Spinal cord (tissue), 9 donors: ENCODE measurements at regions not wholly inside any gene's neighbourhood (a gene's known extent, or its start where the extent isn't known, plus 50 kb on each side); places are given as distances from the start of the nearest gene placed in this dataset.
A peak's percentile ranks its signal among the peaks of the same experiment; 100 is the strongest.

Source experiments
- DNase-seq, 6 donors: peaks; one replicate each; pipeline versions ENCODE4 v3.0.0 to v3.0.0-alpha.2; 2013 to 2015; ENCODE audit warnings: low spot score in 6 of 6, low read depth in 4 of 6
- H3K27ac ChIP-seq: one replicate; pipeline ENCODE4 v1.5.1; 2013; ENCODE audit warnings: low read depth, low read length, control low read depth
- H3K27me3 ChIP-seq: one replicate; pipeline ENCODE4 v1.6.1; 2013; ENCODE audit warnings: low read length; ENCODE audit not compliant: control insufficient read depth, insufficient read depth
- H3K36me3 ChIP-seq: one replicate; pipeline ENCODE4 v1.6.1; 2013; ENCODE audit warnings: low read length; ENCODE audit not compliant: control insufficient read depth, insufficient read depth
- H3K4me1 ChIP-seq: one replicate; pipeline ENCODE4 v1.6.1; 2013; ENCODE audit warnings: low read length; ENCODE audit not compliant: control insufficient read depth, insufficient read depth
- H3K4me3 ChIP-seq: one replicate; pipeline ENCODE4 v1.5.1; 2013; ENCODE audit warnings: low read depth, low read length, control low read depth
- H3K9me3 ChIP-seq: one replicate; pipeline ENCODE4 v1.6.1; 2013; ENCODE audit warnings: low read length; ENCODE audit not compliant: control insufficient read depth, insufficient read depth
- WGBS: methylation state at CpG from one replicate; pipeline ENCODE4 v1.1.5; 2013; ENCODE audit warnings: missing lambda C conversion rate; ENCODE audit not compliant: insufficient coverage; 5-methylcytosine and 5-hydroxymethylcytosine counted together
- donor health status: healthy.

DNA sequence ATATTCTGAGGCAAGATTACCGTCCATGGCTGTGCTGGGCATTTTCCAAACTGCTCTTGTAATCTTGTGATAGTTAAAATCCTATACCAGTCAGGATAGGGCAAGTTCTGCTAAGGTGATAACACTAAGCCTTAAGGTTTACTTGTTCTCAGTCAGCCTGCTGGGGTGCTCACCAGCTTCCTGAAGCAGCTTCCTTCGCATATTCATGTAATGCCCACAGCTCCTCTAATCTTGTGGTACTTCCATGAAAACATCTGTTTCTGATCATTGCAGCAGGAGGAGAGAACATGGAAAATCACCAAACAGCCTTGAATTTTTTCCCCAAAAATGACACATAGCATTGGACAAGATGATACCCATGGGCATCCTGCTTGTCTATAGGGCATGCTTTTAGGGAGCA lies 473.2 kb downstream of the MED10 start:
- no peaks in the 10 kb centered on the region for H3K9me3 ChIP-seq
- H3K36me3 ChIP-seq, result no peaks in the 10 kb centered on the region
- H3K4me1 ChIP-seq, result no peaks in the 10 kb centered on the region
- no peak overlapping the region for H3K27ac ChIP-seq
- no peak overlapping the region for H3K4me3 ChIP-seq
- DNase-seq, result no peak
- WGBS, result 78% methylated on average over 1 of the region's 2 CpGs
- no peaks in the 10 kb centered on the region for H3K27me3 ChIP-seq

DNA sequence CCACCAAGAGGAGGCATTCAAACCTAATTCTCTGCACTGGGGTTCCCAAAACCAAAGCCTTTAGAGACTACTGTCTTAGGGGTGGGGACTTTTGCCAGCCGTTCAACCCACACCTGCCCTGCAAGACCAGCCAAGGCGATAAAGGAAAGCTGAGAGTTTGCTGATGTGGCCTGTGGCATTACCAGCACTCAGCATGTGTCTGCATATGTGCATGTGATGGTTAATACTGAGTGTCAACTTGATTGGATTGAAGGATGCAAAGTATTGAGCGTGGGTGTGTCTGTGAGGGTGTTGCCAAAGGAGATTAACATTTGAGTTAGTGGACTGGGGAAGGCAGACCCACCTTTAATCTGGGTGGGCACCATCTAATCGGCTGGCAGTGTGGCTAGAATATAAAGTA lies 474.2 kb downstream of the MED10 start:
- 83% methylated on average over 3 of the region's 4 CpGs for WGBS
- Histone ChIP-seq H3K4me3 (no peak overlapping the region), H3K27me3 (no peaks in the 10 kb centered on the region), H3K4me1 (no peaks in the 10 kb centered on the region), H3K36me3 (no peaks in the 10 kb centered on the region), H3K27ac (no peak overlapping the region), H3K9me3 (no peaks in the 10 kb centered on the region)
- DNase-seq, result no peak

DNA sequence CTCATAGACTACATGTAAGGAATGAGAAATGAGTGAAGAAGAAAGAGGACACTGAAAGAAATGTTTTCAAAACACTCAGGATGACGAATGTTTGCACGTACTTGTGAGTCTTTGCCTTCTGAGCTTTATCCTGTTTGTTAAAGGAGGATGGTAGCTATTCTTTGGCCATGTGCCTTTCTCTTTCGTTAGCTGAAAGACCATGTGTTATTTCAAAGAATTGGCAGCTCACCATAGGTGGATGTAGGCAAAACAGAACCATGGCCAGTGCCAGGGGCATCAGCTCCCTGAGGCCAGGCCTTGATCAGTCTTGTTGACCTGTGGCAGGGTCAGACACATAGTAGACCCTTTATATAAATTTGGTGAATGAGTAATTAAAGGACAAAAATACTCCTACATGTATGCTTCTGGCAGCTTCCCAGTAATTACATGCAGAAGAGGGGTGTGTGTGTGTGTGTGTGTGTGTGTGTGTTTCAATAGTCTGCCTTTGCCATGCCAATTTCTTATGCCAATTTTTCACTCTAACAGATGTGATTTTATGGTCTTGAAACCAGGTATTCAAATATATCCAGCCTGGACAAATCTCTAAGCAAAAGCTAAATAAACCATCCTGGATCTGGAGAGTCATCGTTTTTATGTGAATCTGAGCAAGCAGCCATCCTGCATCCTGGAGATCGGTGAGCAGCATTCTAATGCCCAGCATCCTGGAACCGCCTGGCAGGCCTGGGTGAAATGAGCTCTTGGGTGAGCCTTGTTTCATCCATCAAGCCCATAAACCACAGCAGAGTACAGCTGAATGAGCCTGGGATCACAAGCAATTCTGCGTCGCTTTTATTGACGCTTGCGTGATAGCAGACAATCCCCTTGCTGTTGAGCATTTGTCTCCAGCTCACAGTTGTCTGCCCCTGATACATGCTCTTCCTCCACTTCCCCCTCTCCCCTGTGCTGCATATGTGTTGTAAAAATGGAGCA lies 475.4 kb downstream of the MED10 start:
- peak in 2 of 6 donors; percentile 79 to 90 for DNase-seq
- no peak overlapping the region for H3K27ac ChIP-seq
- no peak overlapping the region for H3K4me3 ChIP-seq
- H3K9me3 ChIP-seq, result no peaks in the 10 kb centered on the region
- WGBS, result 31% methylated on average over 9 of the region's 10 CpGs
- no peaks in the 10 kb centered on the region for H3K36me3 ChIP-seq
- H3K27me3 ChIP-seq, result no peaks in the 10 kb centered on the region
- no peaks in the 10 kb centered on the region for H3K4me1 ChIP-seq

DNA sequence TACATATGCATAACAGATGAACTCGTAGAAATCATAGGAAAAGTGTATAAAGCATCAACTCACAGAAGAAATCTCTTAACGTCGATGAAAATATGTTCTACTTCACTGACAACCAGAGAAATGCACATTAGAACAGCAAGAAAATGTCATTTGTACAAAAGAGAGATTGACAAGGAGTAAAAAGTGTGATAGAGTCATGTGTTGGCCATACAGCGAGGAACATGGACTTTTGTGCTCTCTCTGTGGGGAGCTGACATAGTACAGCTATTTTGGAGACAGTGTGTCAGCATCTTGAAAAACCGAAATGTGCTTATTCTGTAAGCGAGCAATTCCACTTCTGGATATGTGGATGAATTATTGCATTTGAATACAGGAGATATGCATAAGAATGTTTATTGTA lies 477.9 kb downstream of the ICE1 start:
- Histone ChIP-seq H3K4me3 (no peak overlapping the region), H3K27me3 (no peaks in the 10 kb centered on the region), H3K9me3 (no peaks in the 10 kb centered on the region), H3K27ac (no peak overlapping the region), H3K36me3 (no peaks in the 10 kb centered on the region), H3K4me1 (no peaks in the 10 kb centered on the region)
- no peak for DNase-seq
- 100% methylated on average over 1 of the region's 6 CpGs for WGBS

DNA sequence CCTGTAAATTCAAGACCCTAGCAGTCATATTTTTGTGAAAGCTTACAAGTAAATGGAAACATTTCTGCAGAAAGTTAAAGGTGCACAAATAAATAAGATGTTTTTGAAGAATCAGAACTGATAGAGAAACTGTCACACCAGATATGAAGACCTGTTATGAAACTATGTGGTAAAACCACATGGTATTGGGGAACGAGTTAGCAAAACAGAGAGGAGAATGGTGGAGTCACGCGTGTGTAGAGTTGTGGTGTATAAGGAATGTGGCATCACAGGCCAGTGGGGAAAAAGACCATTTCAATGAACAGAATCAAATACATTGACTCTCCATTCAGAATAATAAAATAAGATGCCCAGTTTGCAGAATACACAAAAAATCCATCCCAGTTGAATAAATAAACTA lies 477.2 kb downstream of the ICE1 start:
- H3K27ac ChIP-seq, result no peak overlapping the region
- H3K4me1 ChIP-seq, result no peaks in the 10 kb centered on the region
- H3K27me3 ChIP-seq, result no peaks in the 10 kb centered on the region
- no CpG with 5 or more reads among the region's 3 CpGs for WGBS
- no peaks in the 10 kb centered on the region for H3K9me3 ChIP-seq
- no peaks in the 10 kb centered on the region for H3K36me3 ChIP-seq
- DNase-seq, result no peak
- no peak overlapping the region for H3K4me3 ChIP-seq

DNA sequence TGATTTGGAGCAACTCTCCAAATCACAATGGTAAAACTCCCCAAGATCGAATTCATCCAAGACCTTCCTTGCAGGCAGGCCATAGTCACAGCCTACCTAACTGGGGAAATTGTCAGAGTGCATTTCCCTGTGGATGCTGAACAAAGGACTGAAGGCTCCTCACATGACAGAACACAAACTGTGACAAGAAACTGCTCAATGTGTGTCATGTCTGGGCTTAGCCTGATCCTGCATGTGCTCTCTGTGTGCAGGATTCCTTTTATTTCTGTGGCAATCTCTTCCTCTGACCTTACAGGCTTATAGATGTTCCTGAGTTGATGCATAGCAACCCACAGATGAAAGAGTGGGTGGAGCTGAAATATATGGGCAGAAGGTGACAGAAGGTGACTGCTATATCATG lies 465.8 kb downstream of the ICE1 start:
- Histone ChIP-seq H3K27me3 (no peaks in the 10 kb centered on the region), H3K36me3 (no peaks in the 10 kb centered on the region), H3K4me1 (peaks cover 3% of the 10 kb centered on the region), H3K9me3 (no peaks in the 10 kb centered on the region), H3K4me3 (no peak overlapping the region), H3K27ac (no peak overlapping the region)
- peak in 1 of 6 donors; percentile 26 for DNase-seq
- WGBS, result no CpG with 5 or more reads among the region's 1 CpG

DNA sequence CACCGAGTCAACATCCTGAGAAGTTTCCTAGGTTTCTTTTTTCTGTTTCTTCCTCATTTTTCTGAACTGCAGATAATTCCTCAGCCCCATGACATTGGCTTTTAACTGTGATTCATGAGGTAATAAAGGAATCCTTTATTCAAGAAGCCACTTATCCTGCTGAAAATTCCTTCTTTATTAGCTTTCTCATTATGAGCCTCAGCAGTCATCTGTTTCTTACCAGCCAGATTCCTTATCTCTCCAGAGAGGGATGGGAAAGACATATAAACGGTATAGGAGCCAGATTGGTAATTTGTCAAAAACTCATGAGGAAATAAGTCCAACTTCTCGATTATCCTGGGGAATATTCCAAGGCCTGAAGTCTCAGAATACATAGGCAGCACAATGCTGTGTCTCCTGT lies 465.4 kb downstream of the ICE1 start:
- Histone ChIP-seq H3K9me3 (no peaks in the 10 kb centered on the region), H3K36me3 (no peaks in the 10 kb centered on the region), H3K4me1 (peaks cover 3% of the 10 kb centered on the region), H3K27me3 (no peaks in the 10 kb centered on the region), H3K4me3 (no peak overlapping the region), H3K27ac (no peak overlapping the region)
- no CpG with 5 or more reads among the region's 3 CpGs for WGBS
- DNase-seq, result peak in 1 of 6 donors; percentile 60

DNA sequence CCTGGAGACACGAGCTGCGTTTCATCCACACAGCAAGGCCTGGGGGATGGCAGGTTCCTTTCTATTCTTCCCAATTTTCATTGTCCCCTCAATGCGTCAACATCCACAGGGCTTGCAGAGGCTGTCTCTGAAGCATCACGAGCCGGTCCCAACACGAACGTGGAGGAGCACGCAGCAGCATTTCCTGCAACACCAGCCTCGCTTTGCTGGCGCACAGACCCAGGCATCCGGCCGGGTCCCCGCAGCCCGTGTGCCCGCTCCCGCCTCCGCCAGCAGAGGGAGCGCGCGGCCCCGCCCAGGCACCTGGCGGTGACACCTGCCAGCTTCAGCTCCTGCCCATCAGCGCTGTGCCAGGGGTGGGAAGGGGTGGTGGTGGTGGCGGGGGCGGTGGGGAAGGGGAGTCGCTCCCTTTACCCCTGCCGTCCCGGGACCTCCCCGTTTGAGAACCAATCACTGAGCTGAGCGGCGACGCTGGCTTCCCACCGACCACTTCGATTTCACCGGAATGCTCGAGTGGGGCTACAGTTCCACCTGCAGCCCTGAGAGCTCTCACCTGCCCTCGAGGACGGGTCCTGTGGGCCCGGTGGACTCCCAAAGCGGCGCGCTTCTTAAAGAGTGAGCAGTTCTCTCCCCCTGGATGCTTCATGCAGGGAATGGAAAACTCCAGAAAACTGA lies 464.5 kb downstream of the ICE1 start:
- Histone ChIP-seq H3K27me3 (no peaks in the 10 kb centered on the region), H3K9me3 (no peaks in the 10 kb centered on the region), H3K36me3 (no peaks in the 10 kb centered on the region), H3K27ac (no peak overlapping the region), H3K4me3 (no peak overlapping the region), H3K4me1 (peaks cover 3% of the 10 kb centered on the region)
- DNase-seq, result no peak
- 38% methylated on average over 31 of the region's 42 CpGs for WGBS

DNA sequence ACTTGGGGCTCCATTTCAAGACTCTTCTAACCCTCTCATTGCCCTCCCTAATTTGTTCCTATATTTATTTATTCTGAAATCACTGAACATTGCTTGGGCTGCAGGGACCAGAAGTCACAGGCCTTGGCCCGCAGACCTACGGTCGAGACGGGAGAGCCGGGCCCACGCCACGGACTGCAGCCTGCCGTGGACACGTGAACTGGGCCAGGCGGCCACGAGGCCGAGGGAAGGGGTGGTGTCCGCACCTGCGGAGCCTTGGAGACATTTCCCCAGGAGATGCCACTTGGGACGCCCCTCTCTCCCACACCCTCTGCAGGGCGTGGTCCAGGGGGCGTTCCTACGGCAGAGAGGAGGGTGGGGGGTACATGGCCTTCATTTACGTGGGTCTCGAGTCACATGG lies 463.9 kb downstream of the ICE1 start:
- Histone ChIP-seq H3K36me3 (no peaks in the 10 kb centered on the region), H3K27ac (no peak overlapping the region), H3K9me3 (no peaks in the 10 kb centered on the region), H3K4me3 (no peak overlapping the region), H3K4me1 (peaks cover 3% of the 10 kb centered on the region), H3K27me3 (no peaks in the 10 kb centered on the region)
- WGBS, result 90% methylated on average over 13 of the region's 20 CpGs
- DNase-seq, result no peak

DNA sequence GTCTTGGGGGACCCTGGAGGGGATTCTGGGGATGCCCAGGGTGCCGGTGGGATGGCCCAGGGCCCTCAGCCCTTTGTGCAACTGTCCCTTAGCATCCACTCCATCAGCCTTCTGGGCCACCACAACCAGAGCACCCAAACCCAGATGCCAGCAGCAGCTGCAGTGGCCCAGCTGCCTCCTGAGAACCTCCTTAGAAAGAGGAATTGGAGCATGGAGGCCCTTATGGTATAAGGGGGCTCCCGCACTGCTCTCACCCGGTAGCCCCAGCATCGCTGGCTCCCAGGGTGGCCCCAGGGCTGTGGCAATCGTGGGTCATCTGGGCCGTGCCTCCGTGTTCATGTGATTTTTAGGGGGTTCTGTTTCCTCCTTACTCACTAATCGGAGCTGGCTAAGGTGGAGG lies 463.3 kb downstream of the ICE1 start:
- H3K36me3 ChIP-seq, result no peaks in the 10 kb centered on the region
- no peak overlapping the region for H3K27ac ChIP-seq
- 97% methylated on average over 4 of the region's 8 CpGs for WGBS
- no peak for DNase-seq
- no peaks in the 10 kb centered on the region for H3K9me3 ChIP-seq
- H3K4me3 ChIP-seq, result no peak overlapping the region
- H3K27me3 ChIP-seq, result no peaks in the 10 kb centered on the region
- peaks cover 3% of the 10 kb centered on the region for H3K4me1 ChIP-seq
